Smooth muscle cell (in vitro differentiated cells): ENCODE measurements at regions not wholly inside any gene's neighbourhood (a gene's known extent, or its start where the extent isn't known, plus 50 kb on each side); places are given as distances from the start of the nearest gene placed in this dataset.

Source experiments
- DNase-seq: peaks from one replicate; lab custom pipeline; 2025; ENCODE audit not compliant: unreplicated experiment; lab: John Stamatoyannopoulos, UW
- H2AFZ ChIP-seq: fragments of 200-600 bp; sonication (generic); 2 replicates; pipeline ENCODE4 v1.6.0; 2016; ENCODE audit warnings: antibody characterized with exemption, low read depth, mild to moderate bottlenecking
- H3F3A ChIP-seq: fragments of 200-600 bp; sonication (generic); 2 replicates; pipeline ENCODE4 v1.6.0; 2017; ENCODE audit warnings: antibody characterized with exemption, low read depth
- H3K27ac ChIP-seq: fragments of 200-600 bp; sonication (generic); 2 replicates; pipeline ENCODE4 v1.5.1; 2016; ENCODE audit warnings: low read depth, mild to moderate bottlenecking
- H3K27me3 ChIP-seq: fragments of 200-600 bp; sonication (generic); 2 replicates; pipeline ENCODE4 v1.6.1; 2016; ENCODE audit warnings: low read depth, mild to moderate bottlenecking
- H3K36me3 ChIP-seq: fragments of 200-600 bp; sonication (generic); 2 replicates; pipeline ENCODE4 v1.5.1; 2016; ENCODE audit warnings: low read depth
- H3K4me1 ChIP-seq: fragments of 200-600 bp; sonication (generic); 2 replicates; pipeline ENCODE4 v1.5.1; 2016; ENCODE audit warnings: low read depth
- H3K4me2 ChIP-seq: fragments of 200-600 bp; sonication (generic); 2 replicates; pipeline ENCODE4 v1.6.0; 2016; ENCODE audit warnings: mild to moderate bottlenecking
- H3K4me3 ChIP-seq: fragments of 200-600 bp; sonication (generic); 2 replicates; pipeline ENCODE4 v1.5.1; 2016; ENCODE audit warnings: mild to moderate bottlenecking
- H3K79me2 ChIP-seq: fragments of 200-600 bp; sonication (generic); 2 replicates; pipeline ENCODE4 v1.6.0; 2016; ENCODE audit warnings: low read depth, mild to moderate bottlenecking
- H3K9ac ChIP-seq: fragments of 200-600 bp; sonication (generic); 2 replicates; pipeline ENCODE4 v1.6.0; 2016; ENCODE audit warnings: low read depth
- H3K9me3 ChIP-seq: fragments of 200-600 bp; sonication (generic); replicated peaks from 2 replicates; pipeline ENCODE4 v1.5.1; 2016; ENCODE audit warnings: low read depth
- H4K20me1 ChIP-seq: fragments of 200-600 bp; sonication (generic); 2 replicates; pipeline ENCODE4 v1.6.0; 2016; ENCODE audit warnings: low read depth
- WGBS: methylation state at CpG from one replicate; pipeline ENCODE4 v1.1.7; 2016; ENCODE audit warnings: low lambda C conversion rate; 5-methylcytosine and 5-hydroxymethylcytosine counted together
- TF ChIP-seq, protein P1 (sequence below): fragments of 200-600 bp; sonication (generic); IDR thresholded peaks from 2 replicates; pipeline ENCODE4 v1.5.1; 2017; ENCODE audit warnings: borderline replicate concordance, mild to moderate bottlenecking, antibody characterized with exemption; ENCODE audit not compliant: insufficient read depth, poor library complexity, severe bottlenecking

DNA sequence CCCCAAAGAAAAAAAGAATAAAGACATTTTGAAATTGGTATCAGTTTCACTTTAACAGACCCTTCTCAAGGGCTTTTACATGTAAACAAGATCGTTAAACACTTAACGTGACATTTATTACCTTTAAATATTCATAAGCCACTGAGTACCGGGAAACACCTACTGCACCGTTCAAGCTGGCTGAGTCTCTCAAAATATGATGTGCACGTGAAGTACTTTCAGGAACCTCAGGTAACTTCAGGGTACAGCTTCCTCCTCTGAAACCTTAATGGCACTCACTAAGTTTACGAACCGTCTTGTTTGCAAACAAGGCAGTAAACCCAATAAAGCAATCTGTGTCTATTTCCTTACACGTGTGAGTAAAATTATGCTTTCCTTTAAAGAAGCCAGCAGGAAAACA lies 105.5 kb upstream of the TENM4 start:
- H3K36me3 ChIP-seq: no peaks in the 10 kb centered on the region
- WGBS: 74% methylated on average over 8 of the region's 8 CpGs
- H3K27ac ChIP-seq: no peak overlapping the region
- no peak overlapping the region for H3K4me3 ChIP-seq
- H3K79me2 ChIP-seq: no peaks in the 10 kb centered on the region
- no peaks in the 10 kb centered on the region for H4K20me1 ChIP-seq
- no peaks in the 10 kb centered on the region for H3K9me3 ChIP-seq
- no peak overlapping the region for H3K9ac ChIP-seq
- TF ChIP-seq, protein P1, sequence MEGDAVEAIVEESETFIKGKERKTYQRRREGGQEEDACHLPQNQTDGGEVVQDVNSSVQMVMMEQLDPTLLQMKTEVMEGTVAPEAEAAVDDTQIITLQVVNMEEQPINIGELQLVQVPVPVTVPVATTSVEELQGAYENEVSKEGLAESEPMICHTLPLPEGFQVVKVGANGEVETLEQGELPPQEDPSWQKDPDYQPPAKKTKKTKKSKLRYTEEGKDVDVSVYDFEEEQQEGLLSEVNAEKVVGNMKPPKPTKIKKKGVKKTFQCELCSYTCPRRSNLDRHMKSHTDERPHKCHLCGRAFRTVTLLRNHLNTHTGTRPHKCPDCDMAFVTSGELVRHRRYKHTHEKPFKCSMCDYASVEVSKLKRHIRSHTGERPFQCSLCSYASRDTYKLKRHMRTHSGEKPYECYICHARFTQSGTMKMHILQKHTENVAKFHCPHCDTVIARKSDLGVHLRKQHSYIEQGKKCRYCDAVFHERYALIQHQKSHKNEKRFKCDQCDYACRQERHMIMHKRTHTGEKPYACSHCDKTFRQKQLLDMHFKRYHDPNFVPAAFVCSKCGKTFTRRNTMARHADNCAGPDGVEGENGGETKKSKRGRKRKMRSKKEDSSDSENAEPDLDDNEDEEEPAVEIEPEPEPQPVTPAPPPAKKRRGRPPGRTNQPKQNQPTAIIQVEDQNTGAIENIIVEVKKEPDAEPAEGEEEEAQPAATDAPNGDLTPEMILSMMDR: no peak
- H3F3A ChIP-seq: no peaks in the 10 kb centered on the region
- no peaks in the 10 kb centered on the region for H3K27me3 ChIP-seq
- H3K4me2 ChIP-seq: no peak overlapping the region
- no peak overlapping the region for H2AFZ ChIP-seq
- no peaks in the 10 kb centered on the region for H3K4me1 ChIP-seq
- DNase-seq: no peak

DNA sequence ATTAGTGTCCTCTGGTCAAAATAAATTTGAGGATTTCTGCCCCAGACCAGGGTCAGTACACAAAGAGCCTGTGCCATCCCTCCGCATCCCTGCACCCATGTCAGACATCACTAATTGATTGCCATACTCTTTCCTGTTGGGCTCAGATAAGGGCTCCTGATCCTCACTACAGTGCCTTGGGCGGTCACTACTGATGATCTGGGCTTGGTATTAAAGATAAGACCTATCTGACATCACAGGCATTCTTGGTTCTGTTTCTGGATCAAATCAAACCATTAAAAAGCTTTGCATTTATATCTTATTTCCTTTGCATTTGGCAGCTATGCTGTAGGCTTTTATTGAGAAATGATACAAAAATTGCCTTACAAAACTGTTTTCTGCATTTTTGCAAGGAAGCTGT lies 103.5 kb upstream of the TENM4 start:
- Histone ChIP-seq H3K9me3 (no peaks in the 10 kb centered on the region), H2AFZ (no peak overlapping the region), H3K79me2 (no peaks in the 10 kb centered on the region), H3K9ac (no peak overlapping the region), H3K4me1 (no peaks in the 10 kb centered on the region), H3F3A (no peaks in the 10 kb centered on the region), H3K27ac (no peak overlapping the region), H3K4me2 (no peak overlapping the region), H4K20me1 (no peaks in the 10 kb centered on the region), H3K27me3 (no peaks in the 10 kb centered on the region), H3K4me3 (no peak overlapping the region), H3K36me3 (no peaks in the 10 kb centered on the region)
- TF ChIP-seq, protein P1: no peak
- WGBS: 63% methylated on average over 2 of the region's 2 CpGs
- no peak for DNase-seq

DNA sequence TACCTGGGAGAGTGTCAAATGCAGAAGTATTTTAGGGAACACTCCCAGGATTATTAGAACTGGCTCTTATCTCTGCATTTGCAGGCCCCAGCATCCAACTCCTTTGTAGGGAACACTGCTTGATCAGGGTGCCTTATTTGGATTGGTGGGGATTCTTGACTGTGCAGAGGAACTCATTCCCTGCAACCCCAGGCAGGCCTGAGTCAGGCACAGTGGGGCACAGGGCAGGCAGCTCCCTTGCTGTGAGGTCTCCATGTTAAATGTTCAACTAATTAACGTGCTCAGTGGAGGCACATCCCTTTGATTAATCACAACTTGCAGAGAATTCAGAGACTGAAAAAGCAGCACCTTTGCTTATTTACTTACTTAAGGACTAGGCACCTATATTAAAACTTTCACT lies 102.3 kb upstream of the TENM4 start:
- H3K9me3 ChIP-seq: no peaks in the 10 kb centered on the region
- no peak for DNase-seq
- no peak overlapping the region for H3K4me2 ChIP-seq
- H3K27me3 ChIP-seq: no peaks in the 10 kb centered on the region
- H3K4me1 ChIP-seq: no peaks in the 10 kb centered on the region
- 55% methylated on average over 1 of the region's 1 CpG for WGBS
- H3K36me3 ChIP-seq: no peaks in the 10 kb centered on the region
- H2AFZ ChIP-seq: no peak overlapping the region
- no peaks in the 10 kb centered on the region for H3F3A ChIP-seq
- H3K79me2 ChIP-seq: no peaks in the 10 kb centered on the region
- H3K9ac ChIP-seq: no peak overlapping the region
- H4K20me1 ChIP-seq: no peaks in the 10 kb centered on the region
- TF ChIP-seq, protein P1: no peak
- H3K4me3 ChIP-seq: no peak overlapping the region
- H3K27ac ChIP-seq: no peak overlapping the region

DNA sequence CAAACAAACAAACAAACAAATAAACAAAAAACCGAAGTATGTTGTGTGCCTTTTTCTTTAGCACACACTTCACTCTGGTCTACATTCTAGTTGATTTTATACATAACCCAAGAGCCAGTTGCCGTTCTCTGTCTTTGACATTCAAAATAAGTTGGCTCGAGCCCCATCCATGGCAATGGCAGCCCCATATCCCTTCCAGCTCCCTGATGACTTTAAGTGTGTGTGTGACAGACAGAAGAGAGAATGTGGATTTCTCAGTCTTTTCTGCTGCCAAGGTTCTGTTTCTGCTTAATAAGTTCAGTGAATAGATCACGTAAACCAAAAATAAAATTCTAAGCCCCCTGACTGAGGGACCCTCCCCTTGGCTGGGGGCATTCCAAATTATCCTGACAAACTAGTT lies 100.6 kb upstream of the TENM4 start:
- Histone ChIP-seq H3F3A (no peaks in the 10 kb centered on the region), H3K9ac (no peak overlapping the region), H3K27ac (no peak overlapping the region), H3K79me2 (no peaks in the 10 kb centered on the region), H3K4me1 (no peaks in the 10 kb centered on the region), H3K27me3 (no peaks in the 10 kb centered on the region), H3K9me3 (no peaks in the 10 kb centered on the region), H2AFZ (no peak overlapping the region), H3K36me3 (no peaks in the 10 kb centered on the region), H3K4me2 (no peak overlapping the region), H3K4me3 (no peak overlapping the region), H4K20me1 (no peaks in the 10 kb centered on the region)
- TF ChIP-seq, protein P1: no peak
- 92% methylated on average over 4 of the region's 4 CpGs for WGBS
- DNase-seq: no peak
